ENCODE measurements at regions not wholly inside any gene's neighbourhood (a gene's known extent, or its start where the extent isn't known, plus 50 kb on each side); places are given as distances from the start of the nearest gene placed in this dataset.
"Not testable (repeated sequence)": the region's sequence is repeated elsewhere in the genome, so short reads cannot be mapped to it uniquely, and the experiment has no call there.

DNA sequence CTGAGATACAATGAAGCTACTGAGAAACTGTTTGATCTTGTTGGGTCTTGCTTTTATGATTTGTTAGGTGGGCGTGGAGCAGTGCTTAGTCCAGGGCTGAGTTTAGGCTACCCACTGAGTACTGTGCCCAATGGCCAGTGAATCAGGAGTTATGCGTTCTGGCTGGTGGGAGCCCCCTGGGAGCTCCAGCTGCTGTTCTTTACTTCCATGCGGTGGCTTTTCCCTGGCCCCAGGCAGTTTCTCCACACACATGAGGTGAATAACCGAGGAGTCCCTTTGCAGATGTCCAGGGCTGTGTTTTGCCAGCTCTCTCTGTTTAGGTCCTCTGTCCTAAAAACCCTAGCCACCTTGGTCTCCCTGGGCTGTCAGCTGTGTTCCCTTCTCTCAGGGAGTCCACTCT, 106.5 kb downstream of the KLF13 start:
- DNase-seq (ENCODE audit: low spot score), result no peak

GRCh38 chr15:31433574-31433973, 106.9 kb downstream of the KLF13 start:
- no peak for DNase-seq (ENCODE audit: low spot score)

- no peak for DNase-seq (ENCODE audit: low spot score)
Observed at GRCh38 chr15:31434275-31434587, 107.6 kb downstream of the KLF13 start.

GRCh38 chr15:31434588-31435260, 108.1 kb downstream of the KLF13 start:
- no peak for DNase-seq (ENCODE audit: low spot score)

DNA sequence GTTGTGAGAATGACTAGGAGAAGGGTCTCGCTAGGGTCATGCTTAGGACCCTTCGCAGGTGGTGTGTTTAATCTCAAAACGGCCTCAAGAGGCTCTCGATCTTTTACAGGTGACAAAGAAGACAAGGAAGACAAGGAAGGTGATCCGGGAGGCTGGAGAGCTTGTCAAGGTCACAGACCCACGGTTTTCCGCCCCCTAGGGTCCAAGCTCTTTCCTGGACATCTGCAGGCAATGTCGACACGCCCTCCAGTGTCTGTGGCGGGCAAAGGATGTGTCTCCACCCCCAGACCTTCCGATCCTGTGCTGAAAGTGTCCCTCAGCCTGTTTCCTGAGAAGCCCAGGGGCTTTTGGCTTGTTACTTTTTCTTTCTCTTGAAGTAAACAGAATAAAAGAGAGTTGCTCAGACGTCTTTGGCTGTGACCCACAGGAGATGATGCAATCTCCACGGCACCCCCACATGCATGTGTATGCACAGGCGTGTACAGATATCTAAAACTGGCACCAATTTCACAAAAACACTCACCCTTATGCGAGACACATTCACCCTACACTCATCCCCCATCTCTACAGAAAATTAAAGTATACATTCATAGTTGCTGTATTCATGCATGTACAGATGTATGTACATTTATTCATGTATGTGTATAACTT, 108.8 kb downstream of the KLF13 start:
- peak; percentile 80 for DNase-seq (ENCODE audit: low spot score)

DNA sequence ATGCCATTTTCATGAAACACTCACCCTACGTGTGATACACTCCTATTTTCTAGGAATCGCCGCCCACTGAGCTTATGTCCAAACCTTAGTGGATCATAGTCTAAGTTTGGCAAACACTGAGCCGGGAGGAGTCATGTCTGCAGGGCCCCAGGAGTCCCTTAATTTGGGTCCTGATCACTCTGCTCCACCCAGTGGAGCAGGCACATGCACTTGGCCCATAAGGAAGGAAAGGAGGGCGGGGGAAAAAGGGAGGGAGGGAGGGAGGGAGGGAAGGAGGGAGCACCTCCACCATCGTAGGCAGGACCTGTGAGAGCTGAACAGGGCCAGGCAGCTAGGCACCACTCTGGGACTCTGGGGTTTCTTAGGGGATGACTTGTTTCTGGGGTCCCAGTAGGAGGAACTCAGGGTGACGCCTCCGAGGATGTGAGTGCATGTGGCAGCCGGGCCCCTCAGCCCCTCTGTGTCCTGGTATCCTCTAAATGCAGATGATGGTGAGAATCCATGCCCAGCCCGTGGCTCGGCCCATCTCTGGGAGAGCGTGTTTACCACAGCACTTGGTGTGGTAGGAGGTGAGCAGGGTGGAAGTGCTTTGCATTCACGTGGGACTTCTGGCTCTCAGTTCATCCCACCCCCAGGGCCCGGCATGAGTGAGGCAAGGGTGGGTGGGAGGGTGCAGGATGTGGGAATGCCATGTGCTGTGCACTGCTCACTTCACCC, 109.4 kb downstream of the KLF13 start:
- DNase-seq (ENCODE audit: low spot score), result no peak

- no peak for DNase-seq (ENCODE audit: low spot score)
Observed at GRCh38 chr15:31437686-31438085, 111.1 kb downstream of the KLF13 start.

DNA sequence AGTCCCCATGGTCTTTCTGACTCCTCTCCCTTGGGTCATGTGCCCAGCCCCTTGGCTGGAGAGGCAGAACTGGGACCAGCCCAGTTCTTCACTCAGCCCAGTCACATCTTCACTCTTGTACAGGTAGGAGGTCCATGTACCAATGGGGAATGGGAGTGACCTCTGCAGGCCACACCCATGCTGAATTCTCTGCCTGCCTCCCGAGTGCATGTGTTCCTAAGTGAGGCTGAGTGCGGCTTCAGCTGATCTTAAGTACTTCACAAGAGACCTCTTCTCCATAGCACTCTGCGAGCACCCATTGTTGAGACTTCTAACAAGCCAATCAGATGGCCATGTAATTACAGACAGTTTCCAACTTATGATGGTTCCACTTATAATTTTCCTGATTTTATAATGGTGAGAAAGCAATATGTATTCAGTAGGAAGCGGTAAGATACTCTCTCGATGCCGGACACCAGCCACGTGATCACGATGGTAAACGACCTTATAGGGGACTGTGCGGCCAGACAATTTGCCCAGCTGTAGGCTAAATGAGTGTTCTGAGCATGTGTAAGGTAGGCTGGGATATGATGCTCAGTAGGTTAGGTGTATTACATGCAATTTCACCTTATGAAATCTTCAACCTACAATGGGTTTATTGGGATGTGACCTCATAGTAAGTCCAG, 112.1 kb downstream of the KLF13 start:
- no peak for DNase-seq (ENCODE audit: low spot score)

GRCh38 chr15:31439328-31439727, 112.7 kb downstream of the KLF13 start:
- no peak for DNase-seq (ENCODE audit: low spot score)

DNA sequence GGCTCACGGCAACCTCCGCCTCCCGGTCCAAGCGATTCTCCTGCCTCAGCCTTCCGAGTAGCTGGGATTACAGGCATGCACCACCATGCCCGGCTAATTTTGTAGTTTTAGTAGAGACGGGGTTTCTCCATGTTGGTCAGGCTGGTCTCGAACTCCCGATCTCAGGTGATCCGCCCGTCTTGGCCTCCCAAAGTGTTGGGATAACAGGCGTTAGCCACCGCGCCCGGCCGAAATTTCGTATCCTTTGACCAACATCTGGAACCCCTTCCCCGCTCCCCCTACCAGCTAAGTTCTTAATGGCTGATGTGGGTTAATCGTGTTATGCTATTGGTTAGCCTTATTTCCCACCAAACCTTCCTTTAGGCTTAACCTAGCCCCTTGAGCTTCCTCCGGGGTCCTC, 113.6 kb downstream of the KLF13 start:
- not testable (repeated sequence) for DNase-seq (ENCODE audit: low spot score)

- no peak for DNase-seq (ENCODE audit: low spot score)
Observed at GRCh38 chr15:31440754-31441311, 114.2 kb downstream of the KLF13 start.

- no peak for DNase-seq (ENCODE audit: low spot score)
Observed at GRCh38 chr15:31442226-31442625, 115.6 kb downstream of the KLF13 start.

- peak; percentile 81 for DNase-seq (ENCODE audit: low spot score)
Observed at GRCh38 chr15:31442699-31443111, 116.1 kb downstream of the KLF13 start.

GRCh38 chr15:31444844-31445243, 118.2 kb downstream of the KLF13 start:
- DNase-seq (ENCODE audit: low spot score), result no peak

- DNase-seq (ENCODE audit: low spot score), result no peak
Observed at GRCh38 chr15:31446546-31446945, 119.9 kb downstream of the KLF13 start.

- DNase-seq (ENCODE audit: low spot score), result no peak
Observed at GRCh38 chr15:31447931-31448634, 121.4 kb downstream of the KLF13 start.

- no peak for DNase-seq (ENCODE audit: low spot score)
Observed at GRCh38 chr15:31448635-31448979, 122.0 kb downstream of the KLF13 start.

- no peak for DNase-seq (ENCODE audit: low spot score)
Observed at GRCh38 chr15:31452595-31453557, 126.2 kb downstream of the KLF13 start.

DNA sequence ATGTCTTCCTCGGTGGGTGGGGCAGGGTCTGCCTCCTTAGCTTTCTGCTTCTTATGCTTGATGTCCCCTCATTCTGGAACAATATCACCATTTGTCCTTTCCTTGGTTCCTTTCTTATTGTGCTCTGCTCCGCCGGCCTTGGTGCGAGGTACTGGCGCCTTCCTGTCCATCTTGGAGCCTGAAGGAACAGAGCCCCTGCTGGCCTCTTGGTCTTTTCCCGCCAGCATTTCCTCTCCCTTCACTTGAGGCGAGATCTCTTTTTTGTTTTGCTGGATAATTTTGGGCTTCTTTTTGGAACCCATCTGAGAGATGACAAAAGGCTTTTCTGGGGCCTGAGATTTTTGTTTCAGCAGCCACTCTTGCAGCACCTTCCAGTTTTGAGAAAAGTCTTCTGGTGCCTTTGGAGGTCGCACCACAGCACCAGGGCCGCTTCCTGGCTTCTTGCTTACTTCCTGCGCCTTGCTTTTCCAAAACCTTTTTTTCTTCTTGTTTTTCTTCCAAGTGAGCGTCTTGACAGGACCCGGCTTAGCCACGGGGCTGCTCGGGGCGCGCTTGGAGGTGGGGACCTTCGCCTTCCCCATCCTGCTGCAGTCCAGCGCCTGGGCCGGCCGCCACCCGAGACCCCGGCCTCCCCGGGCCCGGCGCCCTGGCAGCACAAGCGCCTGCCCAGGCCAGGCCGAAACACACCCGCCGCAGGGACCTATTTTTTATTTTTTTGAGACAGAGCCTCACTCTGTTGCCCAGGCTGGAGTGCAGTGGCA, 127.1 kb downstream of the KLF13 start:
- DNase-seq (ENCODE audit: low spot score), result no peak

- no peak for DNase-seq (ENCODE audit: low spot score)
Observed at GRCh38 chr15:31455499-31455898, 128.9 kb downstream of the KLF13 start.
